Panc1 (cell line): ENCODE measurements at regions not wholly inside any gene's neighbourhood (a gene's known extent, or its start where the extent isn't known, plus 50 kb on each side); places are given as distances from the start of the nearest gene placed in this dataset.

ENCODE experiments used
- ATAC-seq: fragments of 200-7000 bp; cut with Tn5 transposase; 2 replicates; pipeline ENCODE4 v1.9.1; 2020; ENCODE audit warnings: mild to moderate bottlenecking, moderate library complexity
- BruUV-seq: library from RNA; stranded (reverse); fragments of 400-500 nt; replicated peaks from 2 replicates; lab custom pipeline; 2021; lab: Mats Ljungman, UMichigan
- CTCF ChIA-PET: fragments of 300-600 bp; sonication (Branson Sonifier 250); formaldehyde crosslinking; loops from one replicate; lab custom pipeline; 2022; ENCODE audit warnings: antibody characterized with exemption; lab: Charles Lee
- POLR2A ChIA-PET: fragments of 300-600 bp; sonication (Branson Sonifier 250); formaldehyde crosslinking; loops from one replicate; lab custom pipeline; 2022; ENCODE audit warnings: antibody characterized with exemption; lab: Charles Lee
- DNase-seq: peaks from one replicate; pipeline ENCODE4 v3.0.0-alpha.2; 2010; ENCODE audit warnings: low read depth, low spot score
- H3K27ac ChIP-seq: 2 replicates; pipeline ENCODE4 v1.5.1; 2011; ENCODE audit warnings: mild to moderate bottlenecking, low read length, inconsistent platforms
- H3K27me3 ChIP-seq: fragments of 200-500 bp; sonication (Bioruptor generic); 2 replicates; pipeline ENCODE4 v1.6.0; 2014; ENCODE audit warnings: low read length, inconsistent platforms; ENCODE audit not compliant: control insufficient read depth, insufficient read depth
- H3K36me3 ChIP-seq: fragments of 200-500 bp; sonication (Bioruptor generic); 2 replicates; pipeline ENCODE4 v1.5.1; 2014; ENCODE audit warnings: inconsistent platforms, mild to moderate bottlenecking, low read length, moderate library complexity; ENCODE audit not compliant: control insufficient read depth, insufficient read depth
- H3K4me1 ChIP-seq: 2 replicates; pipeline ENCODE4 v1.5.1; 2011; ENCODE audit warnings: inconsistent platforms, mild to moderate bottlenecking, low read length, moderate library complexity; ENCODE audit not compliant: control insufficient read depth, insufficient read depth
- H3K4me3 ChIP-seq, 2 experiments: 2 replicates each; pipeline ENCODE4 v1.5.1; 2011 to 2012; ENCODE audit warnings: low read depth in 2 of 2, low read length in 2 of 2, mild to moderate bottlenecking in 2 of 2, inconsistent platforms in 1 of 2, moderate library complexity in 1 of 2
- H3K9me3 ChIP-seq: fragments of 200-500 bp; sonication (Bioruptor generic); 2 replicates; pipeline ENCODE4 v1.5.1; 2014; ENCODE audit warnings: low read depth, mild to moderate bottlenecking, inconsistent platforms, low read length, moderate library complexity; ENCODE audit not compliant: control insufficient read depth, insufficient read depth
- POLR2AphosphoS5 ChIP-seq: IDR thresholded peaks from 2 replicates; pipeline ENCODE4 v1.6.1; 2012; ENCODE audit warnings: mild to moderate bottlenecking, low read depth, low read length, moderate library complexity
- SIN3A ChIP-seq: IDR thresholded peaks from 2 replicates; pipeline ENCODE4 v1.6.1; 2012; ENCODE audit warnings: low read depth, mild to moderate bottlenecking, low read length, moderate library complexity, borderline replicate concordance; ENCODE audit not compliant: insufficient read depth
- TCF7L2 ChIP-seq: IDR thresholded peaks from 2 replicates; pipeline ENCODE4 v1.6.1; 2011; ENCODE audit warnings: mild to moderate bottlenecking, low read depth, low read length, inconsistent platforms
- in situ Hi-C: cut with HindIII; loops from 2 replicates; pipeline ENCODE4 v1.10.0; 2016; ENCODE audit warnings: low sequenced_read_pairs, low pct_unique_long_range_greater_than_20kb
- intact Hi-C: fragments of 100-400 bp; cut with micrococcal nuclease; formaldehyde crosslinking; loops from one replicate; pipeline ENCODE4 v1.10.0; 2022; ENCODE audit not compliant: unreplicated experiment
- TF ChIP-seq, protein P1 (sequence below): fragments of 450-650 bp; IDR thresholded peaks from 2 replicates; pipeline ENCODE4 v1.5.1; 2017; ENCODE audit warnings: mild to moderate bottlenecking
- TF ChIP-seq, protein P2 (sequence below), 2 experiments: IDR thresholded peaks; 2 replicates each; pipeline ENCODE4 v1.6.1; 2011 to 2012; ENCODE audit warnings: low read depth in 2 of 2, control low read depth in 1 of 2, low read length in 1 of 2, mild to moderate bottlenecking in 1 of 2, moderate library complexity in 1 of 2; ENCODE audit not compliant: insufficient read depth in 1 of 2

DNA sequence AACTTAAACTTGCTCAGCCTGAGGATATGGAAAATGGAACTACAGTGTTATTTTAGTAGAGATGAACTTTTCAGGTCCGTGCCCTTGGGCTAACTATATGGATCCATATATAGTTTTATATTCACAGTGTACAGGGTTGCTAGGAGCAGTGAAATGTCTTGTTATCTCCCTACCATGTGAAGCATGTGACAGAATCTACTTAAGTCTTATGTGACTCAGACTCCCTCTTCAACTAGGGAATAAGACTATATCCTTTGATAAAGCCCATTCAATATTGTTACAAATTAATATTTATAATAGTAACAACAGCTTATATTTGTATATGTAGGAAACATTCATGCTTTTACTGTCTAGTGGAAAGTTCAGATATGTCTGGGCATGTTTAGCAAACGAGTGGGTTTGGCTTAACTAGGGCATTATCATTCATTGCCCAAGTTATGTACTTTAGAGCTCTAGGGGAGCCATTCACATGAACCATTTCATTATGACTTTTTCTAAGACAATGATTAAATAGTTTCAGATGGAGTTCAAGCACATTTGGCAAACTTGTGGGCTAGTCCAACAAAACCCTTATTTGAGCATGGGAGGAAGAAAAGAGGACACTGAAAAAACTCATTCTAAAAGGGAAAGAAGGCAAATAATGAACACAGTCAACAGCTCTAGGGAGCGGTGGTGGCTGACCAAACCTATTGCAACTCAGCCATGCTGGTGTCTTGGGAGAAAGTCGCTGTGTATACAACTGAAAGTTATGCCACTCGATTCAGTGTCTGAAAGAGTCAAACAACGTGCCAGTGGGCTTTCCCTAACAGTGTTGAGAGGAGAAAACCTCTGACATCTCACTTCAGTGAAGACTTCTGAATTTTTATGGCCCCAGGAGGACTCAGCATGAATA lies 305.9 kb upstream of the G2E3 start:
- in situ Hi-C loops, result no loop called here
- Histone ChIP-seq H3K4me3 (no peak overlapping the region), H3K9me3 (no peaks in the 10 kb centered on the region), H3K27me3 (no peaks in the 10 kb centered on the region), H3K4me1 (no peaks in the 10 kb centered on the region), H3K27ac (no peak overlapping the region), H3K36me3 (no peaks in the 10 kb centered on the region)
- ATAC-seq, result no peak
- TF ChIP-seq SIN3A, result no peak
- TF ChIP-seq, protein P1, sequence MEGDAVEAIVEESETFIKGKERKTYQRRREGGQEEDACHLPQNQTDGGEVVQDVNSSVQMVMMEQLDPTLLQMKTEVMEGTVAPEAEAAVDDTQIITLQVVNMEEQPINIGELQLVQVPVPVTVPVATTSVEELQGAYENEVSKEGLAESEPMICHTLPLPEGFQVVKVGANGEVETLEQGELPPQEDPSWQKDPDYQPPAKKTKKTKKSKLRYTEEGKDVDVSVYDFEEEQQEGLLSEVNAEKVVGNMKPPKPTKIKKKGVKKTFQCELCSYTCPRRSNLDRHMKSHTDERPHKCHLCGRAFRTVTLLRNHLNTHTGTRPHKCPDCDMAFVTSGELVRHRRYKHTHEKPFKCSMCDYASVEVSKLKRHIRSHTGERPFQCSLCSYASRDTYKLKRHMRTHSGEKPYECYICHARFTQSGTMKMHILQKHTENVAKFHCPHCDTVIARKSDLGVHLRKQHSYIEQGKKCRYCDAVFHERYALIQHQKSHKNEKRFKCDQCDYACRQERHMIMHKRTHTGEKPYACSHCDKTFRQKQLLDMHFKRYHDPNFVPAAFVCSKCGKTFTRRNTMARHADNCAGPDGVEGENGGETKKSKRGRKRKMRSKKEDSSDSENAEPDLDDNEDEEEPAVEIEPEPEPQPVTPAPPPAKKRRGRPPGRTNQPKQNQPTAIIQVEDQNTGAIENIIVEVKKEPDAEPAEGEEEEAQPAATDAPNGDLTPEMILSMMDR, result no peak
- TF ChIP-seq, protein P2, sequence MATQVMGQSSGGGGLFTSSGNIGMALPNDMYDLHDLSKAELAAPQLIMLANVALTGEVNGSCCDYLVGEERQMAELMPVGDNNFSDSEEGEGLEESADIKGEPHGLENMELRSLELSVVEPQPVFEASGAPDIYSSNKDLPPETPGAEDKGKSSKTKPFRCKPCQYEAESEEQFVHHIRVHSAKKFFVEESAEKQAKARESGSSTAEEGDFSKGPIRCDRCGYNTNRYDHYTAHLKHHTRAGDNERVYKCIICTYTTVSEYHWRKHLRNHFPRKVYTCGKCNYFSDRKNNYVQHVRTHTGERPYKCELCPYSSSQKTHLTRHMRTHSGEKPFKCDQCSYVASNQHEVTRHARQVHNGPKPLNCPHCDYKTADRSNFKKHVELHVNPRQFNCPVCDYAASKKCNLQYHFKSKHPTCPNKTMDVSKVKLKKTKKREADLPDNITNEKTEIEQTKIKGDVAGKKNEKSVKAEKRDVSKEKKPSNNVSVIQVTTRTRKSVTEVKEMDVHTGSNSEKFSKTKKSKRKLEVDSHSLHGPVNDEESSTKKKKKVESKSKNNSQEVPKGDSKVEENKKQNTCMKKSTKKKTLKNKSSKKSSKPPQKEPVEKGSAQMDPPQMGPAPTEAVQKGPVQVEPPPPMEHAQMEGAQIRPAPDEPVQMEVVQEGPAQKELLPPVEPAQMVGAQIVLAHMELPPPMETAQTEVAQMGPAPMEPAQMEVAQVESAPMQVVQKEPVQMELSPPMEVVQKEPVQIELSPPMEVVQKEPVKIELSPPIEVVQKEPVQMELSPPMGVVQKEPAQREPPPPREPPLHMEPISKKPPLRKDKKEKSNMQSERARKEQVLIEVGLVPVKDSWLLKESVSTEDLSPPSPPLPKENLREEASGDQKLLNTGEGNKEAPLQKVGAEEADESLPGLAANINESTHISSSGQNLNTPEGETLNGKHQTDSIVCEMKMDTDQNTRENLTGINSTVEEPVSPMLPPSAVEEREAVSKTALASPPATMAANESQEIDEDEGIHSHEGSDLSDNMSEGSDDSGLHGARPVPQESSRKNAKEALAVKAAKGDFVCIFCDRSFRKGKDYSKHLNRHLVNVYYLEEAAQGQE (IDR thresholded peaks at IDR 0.05; ENCODE audit: insufficient read depth in 1 of 2, low read depth in 2 of 2, low read length in 1 of 2), result no peak
- no peak for TF ChIP-seq TCF7L2
- TF ChIP-seq POLR2AphosphoS5, result no peak
- intact Hi-C loops, result no loop called here
- DNase-seq, result no peak
- BruUV-seq, result no TSS peak
- POLR2A ChIA-PET, result no interaction called here
- CTCF ChIA-PET, result no interaction called here

DNA sequence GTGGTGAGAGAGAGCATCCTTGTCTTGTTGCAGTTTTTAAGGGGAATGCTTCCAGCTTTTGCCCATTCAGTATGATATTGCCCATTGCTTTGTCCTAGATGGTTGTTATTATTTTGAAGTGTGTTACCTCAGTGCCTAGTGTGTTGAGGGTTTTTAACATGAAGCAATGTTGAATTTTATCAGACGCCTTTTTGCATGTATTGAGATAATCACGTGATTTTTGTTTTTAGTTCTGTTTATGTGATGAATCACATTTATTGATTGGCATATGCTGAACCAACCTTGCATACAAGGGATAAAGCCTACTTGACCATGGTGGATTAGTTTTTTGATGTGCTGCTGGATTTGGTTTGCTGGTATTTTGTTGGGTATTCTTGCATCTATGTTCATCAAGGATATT lies 302.3 kb upstream of the G2E3 start:
- in situ Hi-C loops (no loop called here), intact Hi-C loops (no loop called here)
- no peaks in the 10 kb centered on the region for H3K4me1 ChIP-seq
- ATAC-seq (no peak), DNase-seq (no peak)
- CTCF ChIA-PET, result no interaction called here
- no peaks in the 10 kb centered on the region for H3K9me3 ChIP-seq
- POLR2A ChIA-PET, result interaction anchor here (0.6 kb wide), 1 partner anchor 293 kb away, joined by 3 read pairs; no protein-coding TSS in a partner anchor
- no peak overlapping the region for H3K4me3 ChIP-seq
- no peaks in the 10 kb centered on the region for H3K27me3 ChIP-seq
- no TSS peak for BruUV-seq
- no peak for TF ChIP-seq SIN3A
- TF ChIP-seq, protein P2 (IDR thresholded peaks at IDR 0.05; ENCODE audit: insufficient read depth in 1 of 2, low read depth in 2 of 2, low read length in 1 of 2), result no peak
- TF ChIP-seq, protein P1, result no peak
- TF ChIP-seq TCF7L2, result no peak
- TF ChIP-seq POLR2AphosphoS5, result no peak
- H3K36me3 ChIP-seq, result no peaks in the 10 kb centered on the region
- no peak overlapping the region for H3K27ac ChIP-seq
